Ishikawa (cell line): ENCODE measurements at regions not wholly inside any gene's neighbourhood (a gene's known extent, or its start where the extent isn't known, plus 50 kb on each side); places are given as distances from the start of the nearest gene placed in this dataset.

Source experiments
- CEBPB ChIP-seq: IDR thresholded peaks from 2 replicates; pipeline ENCODE4 v1.6.1; 2012
- CREB1 ChIP-seq: IDR thresholded peaks from 2 replicates; pipeline ENCODE4 v1.6.1; 2012; ENCODE audit warnings: low read depth
- EGR1 ChIP-seq: IDR thresholded peaks from 2 replicates; pipeline ENCODE4 v1.6.1; 2012
- EP300 ChIP-seq: IDR thresholded peaks from 2 replicates; pipeline ENCODE4 v1.6.1; 2012; ENCODE audit warnings: borderline replicate concordance
- FOXM1 ChIP-seq: IDR thresholded peaks from 2 replicates; pipeline ENCODE4 v1.6.1; 2012; ENCODE audit warnings: low read depth, borderline replicate concordance
- NFIC ChIP-seq: IDR thresholded peaks from 2 replicates; pipeline ENCODE4 v1.6.1; 2012
- RAD21 ChIP-seq: IDR thresholded peaks from 2 replicates; pipeline ENCODE4 v1.6.1; 2012; ENCODE audit warnings: low read depth
- TAF1 ChIP-seq: IDR thresholded peaks from 2 replicates; pipeline ENCODE4 v1.6.1; 2012; ENCODE audit warnings: low read depth, mild to moderate bottlenecking
- TCF12 ChIP-seq: IDR thresholded peaks from 2 replicates; pipeline ENCODE4 v1.6.1; 2012; ENCODE audit warnings: low read depth
- TEAD4 ChIP-seq: IDR thresholded peaks from 2 replicates; pipeline ENCODE4 v1.6.1; 2012
- YY1 ChIP-seq: IDR thresholded peaks from 2 replicates; pipeline ENCODE4 v1.6.1; 2012; ENCODE audit warnings: low read depth
- ZBTB7A ChIP-seq: IDR thresholded peaks from 2 replicates; pipeline ENCODE4 v1.6.1; 2012; ENCODE audit warnings: low read depth
- TF ChIP-seq, protein P1 (sequence below): IDR thresholded peaks from 2 replicates; pipeline ENCODE4 v1.6.1; 2012
- TF ChIP-seq, protein P2 (sequence below): IDR thresholded peaks from 2 replicates; pipeline ENCODE4 v1.6.1; 2012
- TF ChIP-seq, protein P3 (sequence below): IDR thresholded peaks from 2 replicates; pipeline ENCODE4 v1.6.1; 2012; ENCODE audit warnings: low read depth, mild to moderate bottlenecking

DNA sequence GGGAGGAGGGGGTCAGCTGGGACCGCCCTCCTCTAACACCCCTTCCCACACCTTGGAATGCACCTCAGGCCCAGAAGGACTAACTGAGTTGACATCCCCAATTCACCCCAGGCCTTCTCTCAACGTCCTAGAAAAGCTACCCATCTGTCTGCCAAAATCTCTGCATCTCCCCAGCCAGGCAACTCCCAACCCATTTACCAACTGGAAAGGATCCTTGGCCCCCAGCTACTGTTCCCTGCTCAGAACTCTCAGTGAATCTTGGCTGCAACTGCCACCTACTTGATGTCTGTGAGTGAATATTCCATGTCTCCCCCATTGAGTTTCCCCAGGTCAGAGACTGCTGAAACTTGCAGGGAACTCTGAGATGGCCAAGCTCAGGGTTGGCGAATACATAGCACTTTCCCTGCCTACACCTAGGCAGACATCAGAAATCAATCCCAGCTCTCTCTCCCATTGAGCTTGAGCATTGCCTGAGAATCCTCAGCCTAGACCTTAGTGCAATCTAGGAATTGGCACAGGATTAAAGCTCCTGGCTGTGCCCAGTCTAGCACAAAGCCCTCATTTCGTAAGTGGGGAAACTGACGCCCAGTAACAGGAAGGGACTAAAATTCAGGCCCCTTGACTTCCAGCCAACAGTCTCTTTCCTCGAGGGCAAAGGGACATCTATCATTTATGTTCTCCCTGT, 71.9 kb upstream of the NCOR2 start:
- TF ChIP-seq NFIC, result 0 out of 2 replicates have a peak, but pooled peaks have one; percentile 13
- no peak for TF ChIP-seq TAF1

DNA sequence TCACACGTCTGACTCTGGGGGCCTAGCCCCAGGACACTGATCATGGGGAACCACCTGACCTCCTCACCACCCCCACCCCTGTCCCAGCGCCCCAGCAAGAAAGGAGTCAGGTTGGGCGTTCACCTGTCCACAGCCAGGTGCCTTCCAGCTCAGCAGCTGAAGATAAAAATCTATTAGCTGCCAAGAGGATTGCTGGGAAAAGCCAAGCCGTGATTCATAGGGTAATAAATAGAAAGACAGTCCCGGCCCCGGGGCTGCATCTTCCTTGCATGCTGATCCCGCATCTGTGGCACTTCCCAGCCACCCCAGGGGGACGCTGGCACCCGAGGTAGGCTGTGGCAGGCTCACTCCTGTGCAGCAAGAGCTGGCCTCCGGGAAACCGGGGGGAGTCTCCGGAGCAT, 70.2 kb upstream of the NCOR2 start:
- TF ChIP-seq YY1, result no peak
- TF ChIP-seq TEAD4, result no peak
- TF ChIP-seq RAD21, result no peak

DNA sequence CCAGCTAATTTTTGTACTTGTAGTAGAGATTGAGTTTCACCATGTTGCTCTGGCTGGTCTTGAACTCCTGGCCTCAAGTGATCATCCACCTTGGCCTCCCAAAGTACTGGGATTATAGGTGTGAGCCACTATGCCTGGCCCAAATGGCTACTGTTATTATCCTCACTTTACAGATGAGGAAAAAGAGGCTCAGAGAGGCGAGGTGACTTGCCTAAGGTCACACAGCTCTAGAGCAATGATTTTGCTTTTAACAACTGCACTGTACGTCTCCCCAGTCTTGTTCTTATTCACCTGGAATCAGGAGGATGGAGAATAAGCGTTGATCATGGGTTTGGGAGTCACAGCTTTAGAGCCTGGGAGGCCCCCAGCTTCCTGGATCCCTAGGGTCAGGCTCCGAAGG, 69.8 kb upstream of the NCOR2 start:
- TF ChIP-seq, protein P1, sequence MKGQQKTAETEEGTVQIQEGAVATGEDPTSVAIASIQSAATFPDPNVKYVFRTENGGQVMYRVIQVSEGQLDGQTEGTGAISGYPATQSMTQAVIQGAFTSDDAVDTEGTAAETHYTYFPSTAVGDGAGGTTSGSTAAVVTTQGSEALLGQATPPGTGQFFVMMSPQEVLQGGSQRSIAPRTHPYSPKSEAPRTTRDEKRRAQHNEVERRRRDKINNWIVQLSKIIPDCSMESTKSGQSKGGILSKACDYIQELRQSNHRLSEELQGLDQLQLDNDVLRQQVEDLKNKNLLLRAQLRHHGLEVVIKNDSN, result no peak
- TF ChIP-seq ZBTB7A (no peak), EGR1 (no peak)

DNA sequence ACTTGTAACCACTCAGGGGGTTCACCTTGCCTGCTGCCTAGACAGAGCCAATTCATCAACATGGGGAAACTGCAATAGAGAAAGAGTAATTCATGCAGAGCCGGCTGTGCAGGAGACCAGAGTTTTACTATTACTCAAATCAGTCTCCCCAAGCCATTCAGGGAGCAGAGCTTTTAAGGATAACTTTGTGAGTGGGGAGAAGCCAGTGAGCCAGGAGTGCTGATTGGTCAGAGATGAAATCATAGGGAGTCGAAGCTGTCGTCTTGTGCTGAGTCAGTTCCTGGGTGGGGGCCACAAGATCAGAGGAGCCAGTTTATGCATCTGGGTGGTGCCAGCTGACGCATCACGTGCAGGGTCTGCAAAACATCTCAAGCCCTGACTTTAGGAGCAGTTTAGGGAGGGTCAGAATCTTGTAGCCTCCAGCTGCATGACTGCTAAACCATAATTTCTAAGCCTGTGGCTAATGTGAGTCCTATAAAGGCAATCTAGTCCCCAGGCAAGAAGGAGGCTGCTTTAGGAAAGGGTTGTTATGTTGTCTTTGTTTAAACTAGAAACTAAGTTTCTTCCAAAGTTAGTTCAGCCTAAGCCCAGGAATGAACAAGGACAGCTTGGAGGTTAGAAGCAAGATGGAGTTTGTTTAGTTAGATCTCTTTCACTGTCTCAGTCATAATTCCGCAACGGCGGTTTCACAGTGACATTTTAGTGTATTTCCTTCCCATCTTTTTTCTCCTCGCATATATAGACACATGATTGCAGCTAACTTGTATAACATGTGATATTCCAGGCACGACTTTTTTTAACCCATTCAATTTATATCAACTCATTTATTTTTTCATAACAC, 68.9 kb upstream of the NCOR2 start:
- TF ChIP-seq TAF1, result no peak
- TF ChIP-seq, protein P1, result peak; percentile 87

DNA sequence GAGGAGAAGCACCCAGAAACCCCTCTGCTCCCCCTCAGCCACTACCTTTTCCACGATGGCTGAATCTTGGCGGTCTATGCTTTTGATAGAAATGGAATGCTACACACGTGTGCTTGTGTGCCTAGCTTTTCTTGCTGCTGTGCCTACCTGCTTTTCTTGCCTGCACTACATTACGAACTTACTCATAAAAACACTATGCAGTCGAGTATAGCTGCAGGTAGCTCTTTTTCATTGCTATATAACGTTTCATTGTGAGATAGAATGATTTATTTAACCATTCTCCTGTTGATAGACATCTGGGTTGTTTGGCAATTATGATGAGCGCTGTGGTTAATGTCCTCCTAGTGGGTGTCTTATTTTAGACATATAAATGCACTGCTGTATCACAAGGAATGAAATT, 67.9 kb upstream of the NCOR2 start:
- no peak for TF ChIP-seq CEBPB
- TF ChIP-seq FOXM1, result no peak
- TF ChIP-seq RAD21, result no peak
- TF ChIP-seq TEAD4, result no peak
- TF ChIP-seq EP300, result no peak
- TF ChIP-seq, protein P2, sequence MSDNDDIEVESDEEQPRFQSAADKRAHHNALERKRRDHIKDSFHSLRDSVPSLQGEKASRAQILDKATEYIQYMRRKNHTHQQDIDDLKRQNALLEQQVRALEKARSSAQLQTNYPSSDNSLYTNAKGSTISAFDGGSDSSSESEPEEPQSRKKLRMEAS, result no peak
- no peak for TF ChIP-seq YY1
- TF ChIP-seq TCF12, result no peak
- no peak for TF ChIP-seq CREB1
- no peak for TF ChIP-seq TAF1
- no peak for TF ChIP-seq NFIC

DNA sequence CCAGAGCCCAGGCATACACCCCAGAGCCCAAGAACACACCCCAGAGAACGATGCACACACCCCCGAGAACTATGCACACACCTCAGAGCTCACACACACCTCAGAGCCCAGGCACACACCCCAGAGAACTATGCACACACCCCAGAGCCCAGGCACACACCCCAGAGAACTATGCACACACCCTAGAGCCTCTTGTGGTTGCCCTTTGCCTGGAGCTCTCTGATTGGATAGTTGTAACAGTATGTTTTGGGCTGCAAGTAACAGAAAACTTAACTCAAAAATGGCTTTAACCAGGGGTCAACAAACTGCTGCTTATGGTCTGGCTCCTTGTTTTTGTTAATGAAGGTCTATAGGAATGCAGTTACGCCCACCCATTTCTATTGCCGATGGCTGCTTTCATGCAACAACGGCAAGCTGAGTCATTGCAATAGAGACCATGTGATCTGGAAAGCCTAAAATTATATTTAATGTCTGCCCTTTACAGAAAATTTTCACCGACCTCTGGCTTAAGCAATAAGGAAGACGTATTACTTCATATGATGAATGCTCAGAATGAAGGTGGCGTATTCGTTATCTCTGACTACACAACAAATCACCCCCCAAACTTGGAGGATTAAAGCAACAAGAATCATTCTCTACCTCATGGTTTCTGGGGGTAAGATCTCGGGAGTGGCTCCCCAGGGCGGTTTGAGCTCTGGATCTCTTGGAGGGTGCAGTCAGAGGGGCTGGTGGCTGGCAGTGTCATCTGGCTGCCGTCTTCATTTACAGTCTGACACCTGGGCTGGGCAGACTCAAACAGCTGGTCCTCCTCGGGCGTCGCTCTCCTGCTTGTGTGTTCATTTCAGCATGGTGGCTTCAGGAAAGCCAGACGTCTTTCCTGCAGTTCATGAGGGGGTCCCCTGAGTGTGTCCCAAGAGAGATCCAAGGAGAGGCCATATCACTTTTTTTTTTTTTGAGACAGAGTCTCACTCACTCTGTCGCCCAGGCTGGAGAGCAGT, 66.3 kb upstream of the NCOR2 start:
- no peak for TF ChIP-seq EGR1
- TF ChIP-seq, protein P2, result no peak
- TF ChIP-seq RAD21, result no peak
- TF ChIP-seq, protein P3, sequence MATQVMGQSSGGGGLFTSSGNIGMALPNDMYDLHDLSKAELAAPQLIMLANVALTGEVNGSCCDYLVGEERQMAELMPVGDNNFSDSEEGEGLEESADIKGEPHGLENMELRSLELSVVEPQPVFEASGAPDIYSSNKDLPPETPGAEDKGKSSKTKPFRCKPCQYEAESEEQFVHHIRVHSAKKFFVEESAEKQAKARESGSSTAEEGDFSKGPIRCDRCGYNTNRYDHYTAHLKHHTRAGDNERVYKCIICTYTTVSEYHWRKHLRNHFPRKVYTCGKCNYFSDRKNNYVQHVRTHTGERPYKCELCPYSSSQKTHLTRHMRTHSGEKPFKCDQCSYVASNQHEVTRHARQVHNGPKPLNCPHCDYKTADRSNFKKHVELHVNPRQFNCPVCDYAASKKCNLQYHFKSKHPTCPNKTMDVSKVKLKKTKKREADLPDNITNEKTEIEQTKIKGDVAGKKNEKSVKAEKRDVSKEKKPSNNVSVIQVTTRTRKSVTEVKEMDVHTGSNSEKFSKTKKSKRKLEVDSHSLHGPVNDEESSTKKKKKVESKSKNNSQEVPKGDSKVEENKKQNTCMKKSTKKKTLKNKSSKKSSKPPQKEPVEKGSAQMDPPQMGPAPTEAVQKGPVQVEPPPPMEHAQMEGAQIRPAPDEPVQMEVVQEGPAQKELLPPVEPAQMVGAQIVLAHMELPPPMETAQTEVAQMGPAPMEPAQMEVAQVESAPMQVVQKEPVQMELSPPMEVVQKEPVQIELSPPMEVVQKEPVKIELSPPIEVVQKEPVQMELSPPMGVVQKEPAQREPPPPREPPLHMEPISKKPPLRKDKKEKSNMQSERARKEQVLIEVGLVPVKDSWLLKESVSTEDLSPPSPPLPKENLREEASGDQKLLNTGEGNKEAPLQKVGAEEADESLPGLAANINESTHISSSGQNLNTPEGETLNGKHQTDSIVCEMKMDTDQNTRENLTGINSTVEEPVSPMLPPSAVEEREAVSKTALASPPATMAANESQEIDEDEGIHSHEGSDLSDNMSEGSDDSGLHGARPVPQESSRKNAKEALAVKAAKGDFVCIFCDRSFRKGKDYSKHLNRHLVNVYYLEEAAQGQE, result no peak
- TF ChIP-seq CEBPB, result 0 out of 2 replicates have a peak, but pooled peaks have one; percentile 32
- peak; percentile 44; the same call in 1 of the 2 replicates for TF ChIP-seq FOXM1
- peak; percentile 52; the same call in 1 of the 2 replicates for TF ChIP-seq TCF12
- no peak for TF ChIP-seq ZBTB7A
- no peak for TF ChIP-seq YY1
- TF ChIP-seq, protein P1, result no peak
- peak; percentile 63; the same call in 1 of the 2 replicates for TF ChIP-seq EP300
- peak; percentile 75 for TF ChIP-seq TEAD4

DNA sequence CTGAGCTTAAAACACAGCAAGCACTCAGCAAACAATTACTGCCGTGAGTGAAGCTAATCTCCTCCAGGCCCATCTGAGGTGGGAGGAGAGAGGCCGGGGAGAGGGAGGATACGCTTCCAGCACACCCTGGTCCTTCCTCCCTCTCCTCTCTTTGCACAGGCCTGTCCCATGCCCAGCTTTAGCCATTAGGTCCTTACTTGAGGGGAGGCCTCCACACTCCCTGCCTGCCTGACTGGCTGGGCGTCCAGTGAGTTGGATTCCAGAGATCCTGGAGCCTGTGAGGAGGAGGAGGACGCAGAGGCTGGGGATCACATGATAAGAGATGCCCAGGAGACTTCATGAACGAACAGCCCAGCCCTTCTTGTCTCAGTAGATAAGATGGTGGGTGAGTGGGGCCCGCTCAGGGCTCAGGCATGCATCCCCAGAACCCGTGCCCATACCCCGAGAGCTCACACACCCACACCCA, 65.1 kb upstream of the NCOR2 start:
- no peak for TF ChIP-seq CREB1
- TF ChIP-seq, protein P2, result no peak
